Astrocyte (in vitro differentiated cells and primary cell): ENCODE measurements at regions not wholly inside any gene's neighbourhood (a gene's known extent, or its start where the extent isn't known, plus 50 kb on each side); places are given as distances from the start of the nearest gene placed in this dataset.

Experiments used
- CTCF ChIP-seq: IDR thresholded peaks from 2 replicates; pipeline ENCODE4 v1.5.1; 2011; ENCODE audit warnings: low read depth, mild to moderate bottlenecking, inconsistent platforms, low read length, moderate library complexity; ENCODE audit not compliant: insufficient read depth
- EZH2 ChIP-seq: IDR thresholded peaks from 2 replicates; pipeline ENCODE4 v1.6.1; 2012; ENCODE audit warnings: mild to moderate bottlenecking, low read length, inconsistent platforms; ENCODE audit not compliant: insufficient read depth

- TF ChIP-seq CTCF = no peak
- no peak for TF ChIP-seq EZH2
Measured at GRCh38 chr16:7111265-7111664, 221.4 kb upstream of the RBFOX1 start.
